Thyroid gland (tissue), 4 donors: ENCODE measurements at regions not wholly inside any gene's neighbourhood (a gene's known extent, or its start where the extent isn't known, plus 50 kb on each side); places are given as distances from the start of the nearest gene placed in this dataset.
"Not testable (repeated sequence)": the region's sequence is repeated elsewhere in the genome, so short reads cannot be mapped to it uniquely, and the experiment has no call there.

Experiments
- DNase-seq, 2 donors: peaks; one replicate each; pipeline ENCODE4 v3.0.0-alpha.2; 2019
- H3K27ac ChIP-seq, 3 donors: fragments of 200-600 bp; sonication (generic); 1 replicate in 2 of 3; 2 replicates in 1 of 3; pipeline ENCODE4 v1.5.1; 2016 to 2019; ENCODE audit warnings: mild to moderate bottlenecking in 1 of 3, moderate library complexity in 1 of 3
- H3K27me3 ChIP-seq: fragments of 200-600 bp; sonication (generic); one replicate; pipeline ENCODE4 v1.5.1; 2019
- H3K36me3 ChIP-seq, 2 donors: fragments of 200-600 bp; sonication (generic); one replicate each; pipeline ENCODE4 v1.5.1; 2016 to 2019
- H3K4me1 ChIP-seq, 2 donors: fragments of 200-600 bp; sonication (generic); one replicate each; pipeline ENCODE4 v1.5.1; 2017 to 2019
- H3K4me3 ChIP-seq, 3 donors: fragments of 200-600 bp; sonication (generic); replicated peaks in 1 of 3; 1 replicate in 2 of 3; 2 replicates in 1 of 3; pipeline ENCODE4 v1.5.1; 2016; ENCODE audit warnings: mild to moderate bottlenecking in 1 of 3
- H3K9me3 ChIP-seq: fragments of 200-600 bp; sonication (generic); one replicate; pipeline ENCODE4 v1.5.1; 2017
- WGBS, 2 donors: methylation state at CpG; one replicate each; pipeline ENCODE4 v1.1.5; 2017; 5-methylcytosine and 5-hydroxymethylcytosine counted together
- intact Hi-C: fragments of 100-400 bp; cut with DNase I; formaldehyde crosslinking; loops from one replicate; pipeline ENCODE4 v1.15.1; 2023

- H3K27ac ChIP-seq, H3K36me3 ChIP-seq, H3K9me3 ChIP-seq, H3K27me3 ChIP-seq, H3K4me3 ChIP-seq, H3K4me1 ChIP-seq, intact Hi-C loops: not testable (repeated sequence)
- 47 to 52% methylated on average over 5 of the region's 5 CpGs for WGBS, 2 donors
- peak in 1 of 2 donors; percentile 47 for DNase-seq
Measured at GRCh38 chr21:10325546-10325945, 195.8 kb upstream of the TPTE start.

GRCh38 chr21:10326146-10326545 lies 195.2 kb upstream of the TPTE start:
- H3K27me3 ChIP-seq, H3K9me3 ChIP-seq, intact Hi-C loops, DNase-seq, H3K36me3 ChIP-seq, H3K4me3 ChIP-seq, H3K4me1 ChIP-seq, H3K27ac ChIP-seq: not testable (repeated sequence)
- 81 to 88% methylated on average over 2 of the region's 2 CpGs for WGBS, 2 donors

- 50 to 51% methylated on average over 6 of the region's 6 CpGs for WGBS, 2 donors
- DNase-seq, intact Hi-C loops: not testable (repeated sequence)
Measured at GRCh38 chr21:10328646-10329045, 192.7 kb upstream of the TPTE start.

GRCh38 chr21:10330641-10331119 lies 190.7 kb upstream of the TPTE start:
- H3K9me3 ChIP-seq, H3K4me3 ChIP-seq, H3K4me1 ChIP-seq, H3K27me3 ChIP-seq, DNase-seq, H3K27ac ChIP-seq, H3K36me3 ChIP-seq, intact Hi-C loops: not testable (repeated sequence)
- 74 to 75% methylated on average over 10 of the region's 10 CpGs for WGBS, 2 donors

More at GRCh38 chr21:10328646-10329045, 192.7 kb upstream of the TPTE start:
- not testable (repeated sequence) for H3K4me1 ChIP-seq, H3K27ac ChIP-seq, H3K9me3 ChIP-seq, H3K27me3 ChIP-seq, H3K4me3 ChIP-seq, H3K36me3 ChIP-seq

GRCh38 chr21:10331134-10331533 lies 190.2 kb upstream of the TPTE start:
- H3K4me3 ChIP-seq, H3K27me3 ChIP-seq, intact Hi-C loops, H3K9me3 ChIP-seq, H3K4me1 ChIP-seq, H3K36me3 ChIP-seq, H3K27ac ChIP-seq, DNase-seq: not testable (repeated sequence)
- WGBS, 2 donors, result 72 to 73% methylated on average over 5 of the region's 5 CpGs

GRCh38 chr21:10332935-10333334 lies 188.4 kb upstream of the TPTE start:
- H3K27me3 ChIP-seq, H3K4me1 ChIP-seq, intact Hi-C loops, H3K9me3 ChIP-seq, DNase-seq, H3K36me3 ChIP-seq, H3K4me3 ChIP-seq, H3K27ac ChIP-seq: not testable (repeated sequence)
- WGBS, 2 donors, result 61 to 67% methylated on average over 2 of the region's 2 CpGs

GRCh38 chr21:10334391-10334790 lies 187.0 kb upstream of the TPTE start:
- DNase-seq, H3K4me1 ChIP-seq, H3K27me3 ChIP-seq, intact Hi-C loops, H3K4me3 ChIP-seq, H3K27ac ChIP-seq, H3K9me3 ChIP-seq, H3K36me3 ChIP-seq: not testable (repeated sequence)
- 71 to 75% methylated on average over 6 of the region's 6 CpGs for WGBS, 2 donors

GRCh38 chr21:10342261-10342956 lies 179.0 kb upstream of the TPTE start:
- 70% methylated on average over 19 to 20 of the region's 46 CpGs for WGBS, 2 donors
- DNase-seq, H3K9me3 ChIP-seq, H3K27me3 ChIP-seq, H3K36me3 ChIP-seq, intact Hi-C loops, H3K4me1 ChIP-seq, H3K27ac ChIP-seq, H3K4me3 ChIP-seq: not testable (repeated sequence)

- intact Hi-C loops, H3K9me3 ChIP-seq, H3K4me3 ChIP-seq, H3K27me3 ChIP-seq, DNase-seq, H3K4me1 ChIP-seq, H3K36me3 ChIP-seq, H3K27ac ChIP-seq: not testable (repeated sequence)
- 74 to 78% methylated on average over 44 to 46 of the region's 52 CpGs for WGBS, 2 donors
Measured at GRCh38 chr21:10343146-10343935, 178.0 kb upstream of the TPTE start.

GRCh38 chr21:10344266-10344665 lies 177.1 kb upstream of the TPTE start:
- intact Hi-C loops, H3K4me1 ChIP-seq: not testable (repeated sequence)
- 43 to 49% methylated on average over 5 of the region's 5 CpGs for WGBS, 2 donors

GRCh38 chr21:10345178-10345612 lies 176.2 kb upstream of the TPTE start:
- intact Hi-C loops, H3K4me1 ChIP-seq, DNase-seq, H3K36me3 ChIP-seq, H3K9me3 ChIP-seq, H3K27me3 ChIP-seq, H3K4me3 ChIP-seq, H3K27ac ChIP-seq: not testable (repeated sequence)
- 45 to 65% methylated on average over 3 of the region's 3 CpGs for WGBS, 2 donors

More at GRCh38 chr21:10344266-10344665, 177.1 kb upstream of the TPTE start:
- not testable (repeated sequence) for H3K27me3 ChIP-seq, H3K4me3 ChIP-seq, H3K27ac ChIP-seq, H3K9me3 ChIP-seq, DNase-seq, H3K36me3 ChIP-seq

GRCh38 chr21:10346249-10346648 lies 175.1 kb upstream of the TPTE start:
- DNase-seq, H3K4me1 ChIP-seq, H3K4me3 ChIP-seq, intact Hi-C loops, H3K27ac ChIP-seq, H3K36me3 ChIP-seq, H3K27me3 ChIP-seq, H3K9me3 ChIP-seq: not testable (repeated sequence)
- WGBS, 2 donors, result 54 to 69% methylated on average over 4 of the region's 5 CpGs
